ENCODE measurements at regions not wholly inside any gene's neighbourhood (a gene's known extent, or its start where the extent isn't known, plus 50 kb on each side); places are given as distances from the start of the nearest gene placed in this dataset.
A peak's percentile ranks its signal among the peaks of the same experiment; 100 is the strongest.

- no peak overlapping the region for H3K4me2 ChIP-seq (ENCODE audit: unreplicated experiment)
- H3K9ac ChIP-seq = no peak overlapping the region
- no peaks in the 10 kb centered on the region for H4K20me1 ChIP-seq (ENCODE audit: insufficient read depth)
- H2AFZ ChIP-seq = peak overlapping the region; percentile 31; the same call in 1 of the 2 replicates
- TF ChIP-seq EZH2phosphoT487 (IDR thresholded peaks at IDR 0.05; ENCODE audit: insufficient read depth, low read depth) = no peak
- TF ChIP-seq EZH2 (IDR thresholded peaks at IDR 0.05; ENCODE audit: insufficient read depth, poor library complexity, severe bottlenecking) = no peak
- DNase-seq = no peak
- no peaks in the 10 kb centered on the region for H3K27me3 ChIP-seq (replicated peaks; ENCODE audit: insufficient read depth)
- in situ Hi-C loops (cut with MboI) = no loop called here
- no peaks in the 10 kb centered on the region for H3K4me1 ChIP-seq (ENCODE audit: insufficient read depth)
- no peaks in the 10 kb centered on the region for H3K9me2 ChIP-seq (ENCODE audit: insufficient read depth)
- no peaks in the 10 kb centered on the region for H3F3A ChIP-seq (ENCODE audit: insufficient read depth)
- 64 to 66% methylated on average over 2 of the region's 2 CpGs for WGBS, 2 experiments (ENCODE audit: low coverage in 1 of 2, low lambda C conversion rate in 2 of 2, missing lambda C conversion rate in 2 of 2)
- H3K4me3 ChIP-seq = no peak overlapping the region
- no peaks in the 10 kb centered on the region for H3K36me3 ChIP-seq (ENCODE audit: low read depth)
- no peaks in the 10 kb centered on the region for H3K9me3 ChIP-seq (ENCODE audit: low read depth)
- H3K79me2 ChIP-seq (ENCODE audit: insufficient read depth) = no peaks in the 10 kb centered on the region
- H3K27ac ChIP-seq = no peak overlapping the region
These were observed 689.7 kb upstream of the GJE1 start for GRCh38 chr6:141443032-141443431.

GRCh38 chr6:141439513-141439912, 693.2 kb upstream of the GJE1 start:
- H3K9ac ChIP-seq = no peak overlapping the region
- H3K4me1 ChIP-seq (ENCODE audit: insufficient read depth) = no peaks in the 10 kb centered on the region
- TF ChIP-seq EZH2 (IDR thresholded peaks at IDR 0.05; ENCODE audit: insufficient read depth, poor library complexity, severe bottlenecking) (no peak), EZH2phosphoT487 (IDR thresholded peaks at IDR 0.05; ENCODE audit: insufficient read depth, low read depth) (no peak)
- H3K27ac ChIP-seq = no peak overlapping the region
- H4K20me1 ChIP-seq (ENCODE audit: insufficient read depth) = no peaks in the 10 kb centered on the region
- no peaks in the 10 kb centered on the region for H3K27me3 ChIP-seq (replicated peaks; ENCODE audit: insufficient read depth)
- H3K79me2 ChIP-seq (ENCODE audit: insufficient read depth) = no peaks in the 10 kb centered on the region
- in situ Hi-C loops (cut with MboI) = no loop called here
- DNase-seq = no peak
- no peaks in the 10 kb centered on the region for H3K36me3 ChIP-seq (ENCODE audit: low read depth)
- H3K4me2 ChIP-seq (ENCODE audit: unreplicated experiment) = no peak overlapping the region
- no peaks in the 10 kb centered on the region for H3K9me2 ChIP-seq (ENCODE audit: insufficient read depth)
- H3K4me3 ChIP-seq = no peak overlapping the region
- H2AFZ ChIP-seq = no peak overlapping the region
- H3F3A ChIP-seq (ENCODE audit: insufficient read depth) = no peaks in the 10 kb centered on the region
- no peaks in the 10 kb centered on the region for H3K9me3 ChIP-seq (ENCODE audit: low read depth)

- Histone ChIP-seq H3K27me3 (replicated peaks; ENCODE audit: insufficient read depth) (no peaks in the 10 kb centered on the region), H3K9ac (no peak overlapping the region), H3K27ac (no peak overlapping the region), H3K9me2 (ENCODE audit: insufficient read depth) (no peaks in the 10 kb centered on the region), H3K36me3 (ENCODE audit: low read depth) (no peaks in the 10 kb centered on the region), H2AFZ (no peak overlapping the region), H3K9me3 (ENCODE audit: low read depth) (no peaks in the 10 kb centered on the region), H3F3A (ENCODE audit: insufficient read depth) (no peaks in the 10 kb centered on the region), H3K4me1 (ENCODE audit: insufficient read depth) (no peaks in the 10 kb centered on the region), H4K20me1 (ENCODE audit: insufficient read depth) (no peaks in the 10 kb centered on the region), H3K4me3 (no peak overlapping the region), H3K4me2 (ENCODE audit: unreplicated experiment) (no peak overlapping the region), H3K79me2 (ENCODE audit: insufficient read depth) (no peaks in the 10 kb centered on the region)
- in situ Hi-C loops (cut with MboI) = no loop called here
- TF ChIP-seq EZH2 (IDR thresholded peaks at IDR 0.05; ENCODE audit: insufficient read depth, poor library complexity, severe bottlenecking) = no peak
- TF ChIP-seq EZH2phosphoT487 (IDR thresholded peaks at IDR 0.05; ENCODE audit: insufficient read depth, low read depth) = no peak
- DNase-seq = no peak
These were observed 695.0 kb upstream of the GJE1 start for GRCh38 chr6:141437685-141438084.

GRCh38 chr6:141437011-141437410, 695.7 kb upstream of the GJE1 start:
- no peaks in the 10 kb centered on the region for H3K36me3 ChIP-seq (ENCODE audit: low read depth)

GRCh38 chr6:141426400-141426980, 706.2 kb upstream of the GJE1 start:
- Histone ChIP-seq H3K27ac (no peak overlapping the region), H3K9me2 (ENCODE audit: insufficient read depth) (no peaks in the 10 kb centered on the region; the same call in 1 of the 2 replicates), H3K9ac (no peak overlapping the region), H3K9me3 (ENCODE audit: low read depth) (peaks cover 4% of the 10 kb centered on the region), H4K20me1 (ENCODE audit: insufficient read depth) (no peaks in the 10 kb centered on the region), H3K36me3 (ENCODE audit: low read depth) (no peaks in the 10 kb centered on the region), H3F3A (ENCODE audit: insufficient read depth) (peaks cover 7% of the 10 kb centered on the region; the same call in 1 of the 2 replicates), H3K79me2 (ENCODE audit: insufficient read depth) (no peaks in the 10 kb centered on the region), H3K4me2 (ENCODE audit: unreplicated experiment) (no peak overlapping the region), H3K4me1 (ENCODE audit: insufficient read depth) (peaks cover 11% of the 10 kb centered on the region), H3K27me3 (replicated peaks; ENCODE audit: insufficient read depth) (no peaks in the 10 kb centered on the region), H2AFZ (peak overlapping the region; percentile 62), H3K4me3 (no peak overlapping the region)
- DNase-seq = peak; percentile 4
- no peak for TF ChIP-seq EZH2phosphoT487 (IDR thresholded peaks at IDR 0.05; ENCODE audit: insufficient read depth, low read depth)
- no peak for TF ChIP-seq EZH2 (IDR thresholded peaks at IDR 0.05; ENCODE audit: insufficient read depth, poor library complexity, severe bottlenecking)
- in situ Hi-C loops (cut with MboI) = no loop called here
- 32 to 36% methylated on average over 5 of the region's 5 CpGs for WGBS, 2 experiments (ENCODE audit: low coverage in 1 of 2, low lambda C conversion rate in 2 of 2, missing lambda C conversion rate in 2 of 2)

More at GRCh38 chr6:141437011-141437410, 695.7 kb upstream of the GJE1 start:
- H4K20me1 ChIP-seq (ENCODE audit: insufficient read depth) = no peaks in the 10 kb centered on the region
- no peaks in the 10 kb centered on the region for H3F3A ChIP-seq (ENCODE audit: insufficient read depth)
- no peak overlapping the region for H2AFZ ChIP-seq
- no peaks in the 10 kb centered on the region for H3K9me3 ChIP-seq (ENCODE audit: low read depth)
- no peaks in the 10 kb centered on the region for H3K27me3 ChIP-seq (replicated peaks; ENCODE audit: insufficient read depth)
- WGBS, 2 experiments (ENCODE audit: low coverage in 1 of 2, low lambda C conversion rate in 2 of 2, missing lambda C conversion rate in 2 of 2) = 50 to 66% methylated on average over 3 of the region's 3 CpGs
- H3K4me2 ChIP-seq (ENCODE audit: unreplicated experiment) = no peak overlapping the region
- in situ Hi-C loops (cut with MboI) = no loop called here
- no peaks in the 10 kb centered on the region for H3K79me2 ChIP-seq (ENCODE audit: insufficient read depth)
- H3K9ac ChIP-seq = no peak overlapping the region
- no peak for DNase-seq
- no peaks in the 10 kb centered on the region for H3K9me2 ChIP-seq (ENCODE audit: insufficient read depth)
- no peak overlapping the region for H3K27ac ChIP-seq
- H3K4me3 ChIP-seq = no peak overlapping the region
- H3K4me1 ChIP-seq (ENCODE audit: insufficient read depth) = no peaks in the 10 kb centered on the region
- TF ChIP-seq EZH2phosphoT487 (IDR thresholded peaks at IDR 0.05; ENCODE audit: insufficient read depth, low read depth) (no peak), EZH2 (IDR thresholded peaks at IDR 0.05; ENCODE audit: insufficient read depth, poor library complexity, severe bottlenecking) (no peak)

Measured in GM23248 (cell line).